ENCODE measurements at regions not wholly inside any gene's neighbourhood (a gene's known extent, or its start where the extent isn't known, plus 50 kb on each side); places are given as distances from the start of the nearest gene placed in this dataset.

DNA sequence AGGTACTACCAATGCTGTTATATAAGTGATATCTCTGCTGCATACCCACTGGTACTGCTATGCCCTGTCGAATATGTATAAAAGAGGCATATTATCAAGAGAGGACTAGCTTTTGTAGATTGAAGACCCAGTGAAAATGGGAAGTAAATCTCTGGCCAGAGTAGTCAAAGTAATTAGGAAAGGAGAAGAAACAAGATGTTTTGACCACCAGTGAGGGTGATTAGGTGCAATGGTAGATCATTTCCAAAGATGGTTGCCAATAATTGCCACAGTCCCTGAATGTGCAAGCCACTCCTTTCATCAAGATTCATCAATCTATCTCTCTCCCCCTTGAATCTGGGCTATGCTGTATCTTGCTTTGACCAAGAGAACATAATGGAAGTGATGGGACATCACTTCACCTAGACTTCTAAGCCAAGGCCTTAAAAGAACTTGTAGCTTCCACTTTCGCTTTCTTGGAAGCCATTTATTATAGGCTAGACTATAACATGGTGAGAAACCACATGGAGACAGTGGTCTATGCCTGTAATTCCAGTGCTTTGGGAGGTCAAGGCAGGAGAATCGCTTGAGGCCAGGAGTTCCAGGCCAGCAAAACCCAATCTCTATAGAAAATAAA is 52.6 kb upstream of the ST8SIA6 start:
- TF ChIP-seq, protein P1, sequence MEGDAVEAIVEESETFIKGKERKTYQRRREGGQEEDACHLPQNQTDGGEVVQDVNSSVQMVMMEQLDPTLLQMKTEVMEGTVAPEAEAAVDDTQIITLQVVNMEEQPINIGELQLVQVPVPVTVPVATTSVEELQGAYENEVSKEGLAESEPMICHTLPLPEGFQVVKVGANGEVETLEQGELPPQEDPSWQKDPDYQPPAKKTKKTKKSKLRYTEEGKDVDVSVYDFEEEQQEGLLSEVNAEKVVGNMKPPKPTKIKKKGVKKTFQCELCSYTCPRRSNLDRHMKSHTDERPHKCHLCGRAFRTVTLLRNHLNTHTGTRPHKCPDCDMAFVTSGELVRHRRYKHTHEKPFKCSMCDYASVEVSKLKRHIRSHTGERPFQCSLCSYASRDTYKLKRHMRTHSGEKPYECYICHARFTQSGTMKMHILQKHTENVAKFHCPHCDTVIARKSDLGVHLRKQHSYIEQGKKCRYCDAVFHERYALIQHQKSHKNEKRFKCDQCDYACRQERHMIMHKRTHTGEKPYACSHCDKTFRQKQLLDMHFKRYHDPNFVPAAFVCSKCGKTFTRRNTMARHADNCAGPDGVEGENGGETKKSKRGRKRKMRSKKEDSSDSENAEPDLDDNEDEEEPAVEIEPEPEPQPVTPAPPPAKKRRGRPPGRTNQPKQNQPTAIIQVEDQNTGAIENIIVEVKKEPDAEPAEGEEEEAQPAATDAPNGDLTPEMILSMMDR (IDR thresholded peaks at IDR 0.05), result no peak
- H3K27ac ChIP-seq, result no peak overlapping the region
- intact Hi-C loops (cut with DNase I), result no loop called here
- no peaks in the 10 kb centered on the region for H3K9me3 ChIP-seq
- no peaks in the 10 kb centered on the region for H3K27me3 ChIP-seq
- H3K9ac ChIP-seq (ENCODE audit: low read depth in 2 of 2, low read length in 2 of 2), result no peak overlapping the region
- no peaks in the 10 kb centered on the region for H3K36me3 ChIP-seq
- no peak overlapping the region for H3K4me3 ChIP-seq
- no peak for DNase-seq
- no peaks in the 10 kb centered on the region for H3K4me1 ChIP-seq

DNA sequence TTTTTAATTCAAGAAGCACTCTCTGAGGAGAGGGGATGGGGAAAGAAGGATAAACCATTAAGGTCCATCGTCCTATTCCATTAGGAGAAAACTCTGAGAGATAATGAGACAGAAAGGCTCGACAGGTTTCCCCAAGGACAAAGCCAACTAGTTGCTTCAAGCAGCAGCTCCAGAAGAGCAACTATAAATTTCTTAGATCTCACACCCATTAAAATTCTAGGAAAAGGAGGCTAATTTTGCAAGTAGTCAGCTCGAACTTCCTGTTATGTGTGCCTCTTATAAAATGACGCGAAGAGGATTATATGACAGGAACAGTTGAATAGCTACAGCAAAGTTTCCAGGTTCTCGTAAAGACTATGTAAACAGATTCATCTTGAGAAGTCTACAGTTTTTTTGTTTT is 52.0 kb upstream of the ST8SIA6 start:
- no peak overlapping the region for H3K9ac ChIP-seq (ENCODE audit: low read depth in 2 of 2, low read length in 2 of 2)

DNA sequence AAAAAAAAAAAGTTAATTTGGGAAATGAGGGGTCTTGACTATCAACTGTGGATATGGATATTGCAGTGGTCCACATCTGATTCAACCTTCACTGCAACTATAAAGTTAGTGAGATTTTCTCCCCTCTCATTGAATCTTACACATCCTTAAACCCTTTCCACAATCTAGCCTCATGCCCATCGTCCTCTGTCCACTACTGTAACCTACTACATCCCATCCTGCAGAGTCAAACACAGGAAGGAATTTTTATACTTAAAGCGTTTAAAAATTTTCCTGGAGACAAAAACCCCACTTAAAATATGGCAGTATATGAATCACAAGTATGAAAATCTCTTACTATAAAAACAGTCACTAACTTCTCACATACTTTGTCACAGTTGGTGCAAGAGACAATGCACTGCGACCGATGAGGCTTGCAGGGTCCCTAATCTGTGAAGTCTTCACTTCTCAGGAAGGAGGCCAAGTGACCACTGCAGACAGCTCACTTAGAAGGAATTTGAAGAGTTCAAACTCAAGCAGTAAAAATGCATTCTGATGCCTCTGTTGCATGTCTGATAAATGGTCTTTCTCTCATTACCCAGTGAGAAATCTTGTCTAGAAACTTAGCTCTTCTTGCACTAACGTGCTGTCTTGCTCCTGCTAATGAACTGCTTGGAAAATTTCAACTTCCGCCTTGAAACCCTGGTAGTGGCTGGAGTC is 50.3 kb upstream of the ST8SIA6 start:
- no peak overlapping the region for H3K9ac ChIP-seq (ENCODE audit: low read depth in 2 of 2, low read length in 2 of 2)
- intact Hi-C loops (cut with DNase I), result no loop called here

More for the DNA sequence above, 52.0 kb upstream of the ST8SIA6 start:
- Histone ChIP-seq H3K36me3 (no peaks in the 10 kb centered on the region), H3K27me3 (no peaks in the 10 kb centered on the region), H3K4me1 (no peaks in the 10 kb centered on the region), H3K4me3 (no peak overlapping the region), H3K9me3 (no peaks in the 10 kb centered on the region), H3K27ac (no peak overlapping the region)
- intact Hi-C loops (cut with DNase I), result no loop called here
- no peak for DNase-seq
- TF ChIP-seq, protein P1 (IDR thresholded peaks at IDR 0.05), result no peak

More for the DNA sequence above, 50.3 kb upstream of the ST8SIA6 start:
- no peaks in the 10 kb centered on the region for H3K4me1 ChIP-seq
- H3K4me3 ChIP-seq, result no peak overlapping the region
- no peaks in the 10 kb centered on the region for H3K9me3 ChIP-seq
- DNase-seq, result no peak
- TF ChIP-seq, protein P1 (IDR thresholded peaks at IDR 0.05), result no peak
- no peaks in the 10 kb centered on the region for H3K36me3 ChIP-seq
- H3K27ac ChIP-seq, result no peak overlapping the region
- no peaks in the 10 kb centered on the region for H3K27me3 ChIP-seq
